Stimulated activated CD4-positive, alpha-beta T cell treated with anti-CD3 and anti-CD28 coated beads, TNF-alpha, amount 100 ng/mL, for 4 hours (primary cell): ENCODE measurements at regions not wholly inside any gene's neighbourhood (a gene's known extent, or its start where the extent isn't known, plus 50 kb on each side); places are given as distances from the start of the nearest gene placed in this dataset.
"Not testable (repeated sequence)": the region's sequence is repeated elsewhere in the genome, so short reads cannot be mapped to it uniquely, and the experiment has no call there.

Source experiments
- DNase-seq, 3 experiments: peaks; one replicate each; pipeline ENCODE4 v3.0.0-alpha.2; 2020; ENCODE audit warnings: low read depth in 3 of 3

DNA sequence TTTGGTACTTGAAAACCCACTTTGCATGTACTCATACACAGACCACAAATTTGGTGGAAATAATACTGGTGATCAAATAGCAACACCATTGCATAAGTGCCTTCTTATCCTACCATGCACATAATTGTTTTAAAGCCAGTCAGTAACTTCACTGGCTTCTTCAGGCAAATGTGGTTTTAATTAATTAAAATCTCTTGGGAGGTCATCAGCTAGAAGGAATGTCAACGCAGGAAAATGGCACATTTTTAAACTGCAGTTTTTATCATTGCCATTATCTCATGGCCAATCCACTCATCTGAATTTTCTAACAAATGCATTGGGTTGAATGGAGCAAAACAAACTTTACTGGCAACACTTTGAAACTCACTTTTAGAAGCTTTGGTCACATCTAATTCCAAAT lies 105.7 kb upstream of the ZPLD1 start:
- DNase-seq = no peak

DNA sequence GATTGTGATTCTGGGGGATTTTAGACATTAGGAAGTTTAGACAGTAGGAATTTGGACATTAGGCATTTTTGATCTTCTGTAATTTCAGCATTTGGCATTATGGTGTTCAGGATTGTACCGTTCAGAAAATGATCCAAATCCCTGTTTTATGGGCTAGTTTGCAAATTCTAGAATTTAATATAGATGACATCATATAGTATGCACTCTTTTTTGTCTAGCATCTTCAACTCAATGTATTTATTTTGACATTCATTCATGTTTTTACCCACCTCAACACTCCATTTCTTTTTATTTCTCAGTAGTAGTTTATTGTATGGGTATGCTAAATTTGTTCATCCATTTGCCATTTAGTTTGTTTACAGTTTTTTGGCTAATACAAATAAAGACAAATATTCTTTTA lies 105.3 kb upstream of the ZPLD1 start:
- DNase-seq = no peak

DNA sequence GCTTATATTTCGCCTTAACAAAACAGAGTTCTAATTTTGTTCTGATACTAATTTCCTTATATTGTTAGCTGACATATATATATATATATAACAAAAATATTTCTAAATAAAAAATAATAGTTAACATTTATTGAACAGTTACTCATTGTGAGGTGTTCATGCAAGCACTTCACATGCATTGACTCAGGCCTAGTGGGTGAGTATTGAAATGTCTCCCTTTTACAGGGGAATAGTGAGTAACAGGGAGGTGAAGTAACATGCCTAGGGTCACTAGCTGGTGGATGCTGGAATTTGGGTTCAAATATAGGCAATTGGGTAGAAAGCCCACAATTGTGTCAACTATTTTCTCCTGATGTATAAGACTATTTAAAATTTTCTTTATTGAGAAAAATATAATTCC lies 102.6 kb upstream of the ZPLD1 start:
- no peak for DNase-seq

DNA sequence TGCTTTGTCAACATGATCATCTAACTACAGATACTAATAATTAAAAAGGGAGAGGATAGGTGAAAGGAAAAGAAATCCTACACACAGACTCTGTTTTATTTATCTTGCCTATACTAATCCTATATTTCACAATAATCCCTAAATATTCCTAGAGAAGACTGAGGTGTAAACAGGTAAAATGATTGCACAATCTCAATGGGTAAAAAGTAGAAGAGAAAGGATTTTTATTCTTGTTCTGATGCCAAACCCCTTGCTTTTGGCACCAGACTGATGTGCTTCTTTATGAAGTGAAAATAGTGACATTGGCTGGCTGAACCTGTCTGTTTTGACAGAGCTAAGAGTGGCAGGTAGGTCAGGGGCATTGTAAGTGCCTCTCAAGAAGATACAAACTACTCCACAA lies 101.9 kb upstream of the ZPLD1 start:
- no peak for DNase-seq

DNA sequence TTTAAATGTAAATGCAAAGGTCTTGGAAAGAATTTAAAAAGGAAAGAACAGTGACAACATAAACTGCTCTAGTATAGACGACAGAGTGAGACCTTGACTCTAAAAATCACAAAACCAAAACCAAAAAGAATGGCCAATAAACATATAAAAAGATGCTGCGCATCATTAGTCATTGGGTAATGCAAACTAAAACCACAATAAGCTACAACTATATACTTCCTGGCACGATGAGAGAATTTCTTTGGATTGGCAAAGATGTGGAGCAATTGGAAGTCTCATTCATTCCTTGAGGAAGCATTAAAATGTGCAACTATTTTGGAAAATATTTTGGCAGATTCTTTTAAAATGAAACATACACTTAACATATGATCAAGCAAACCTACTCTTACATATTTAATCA lies 98.7 kb upstream of the ZPLD1 start:
- no peak for DNase-seq

DNA sequence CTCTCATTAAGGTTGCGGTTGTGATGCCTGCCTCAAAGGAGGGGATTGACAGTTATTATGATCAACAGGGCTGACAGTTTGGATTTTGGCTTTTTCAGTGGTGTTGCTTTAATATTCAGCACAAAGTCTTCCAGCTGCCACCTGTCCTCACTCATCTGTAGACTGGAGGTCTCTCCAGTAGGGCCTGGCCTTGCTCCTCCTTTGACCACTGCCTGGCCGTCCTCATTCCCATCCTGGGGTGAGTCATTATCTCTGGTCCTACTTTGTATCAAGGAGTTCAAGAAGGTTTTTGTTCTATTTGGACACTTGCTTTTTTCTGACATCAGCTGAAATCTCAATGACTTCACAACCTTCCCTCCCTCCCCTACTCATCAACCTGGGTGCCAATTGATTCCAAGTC lies 95.1 kb upstream of the ZPLD1 start:
- no peak for DNase-seq

DNA sequence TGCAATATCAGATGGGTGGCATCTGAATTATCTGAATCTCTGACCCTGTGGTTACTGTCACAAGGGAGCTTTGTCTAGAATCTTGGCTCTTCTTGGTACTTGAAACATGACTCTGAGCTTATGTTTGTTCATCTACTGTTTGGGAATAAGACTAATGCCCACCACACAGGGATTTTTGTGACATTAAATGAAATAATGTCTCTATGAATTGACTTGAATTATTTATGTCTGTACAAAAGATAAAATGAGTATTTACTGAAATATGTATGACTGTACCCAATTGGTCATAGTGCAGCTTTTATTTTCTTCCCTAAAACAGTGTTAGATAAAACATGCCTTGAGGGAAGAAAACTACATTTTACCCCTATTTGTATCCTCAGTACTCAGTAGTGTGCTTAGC lies 87.9 kb upstream of the ZPLD1 start:
- no peak for DNase-seq

DNA sequence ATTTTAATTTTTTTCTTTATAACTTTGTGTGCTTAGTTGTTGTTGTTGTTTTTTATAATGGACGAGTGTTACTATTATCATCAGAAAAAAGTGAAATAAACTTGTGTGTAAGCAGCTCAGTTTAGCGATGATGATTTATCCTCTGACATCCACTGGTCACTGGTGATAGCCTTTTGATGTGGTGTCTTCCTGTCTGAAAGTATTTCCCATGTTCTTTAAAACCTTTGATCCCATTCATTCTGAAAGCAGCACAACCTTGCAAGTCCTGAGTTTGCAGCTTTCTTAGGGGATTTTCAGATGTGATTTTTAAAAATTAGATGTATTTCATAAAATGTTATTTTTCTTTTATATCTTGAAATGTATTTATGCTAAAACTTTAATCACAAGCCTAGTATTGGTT lies 85.9 kb upstream of the ZPLD1 start:
- no peak for DNase-seq

DNA sequence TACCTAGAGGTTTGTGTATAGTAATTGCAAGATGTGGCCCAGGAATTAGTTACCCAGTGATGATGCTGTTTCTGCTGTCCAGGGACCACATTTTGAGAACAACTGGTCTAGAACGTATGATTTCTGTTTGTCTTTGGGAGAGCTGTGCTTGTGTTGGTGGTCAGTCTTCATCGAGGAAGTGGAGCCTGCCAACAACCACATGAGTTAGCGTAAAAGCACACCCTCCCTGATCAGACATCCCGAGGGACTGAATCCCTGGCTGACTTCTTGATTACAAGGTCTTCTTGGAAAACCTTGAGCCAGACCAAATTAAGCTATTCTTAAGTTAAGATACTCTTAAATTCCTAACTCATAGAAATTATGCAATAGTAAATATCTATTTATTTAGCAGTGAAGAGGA lies 81.7 kb upstream of the ZPLD1 start:
- no peak for DNase-seq

DNA sequence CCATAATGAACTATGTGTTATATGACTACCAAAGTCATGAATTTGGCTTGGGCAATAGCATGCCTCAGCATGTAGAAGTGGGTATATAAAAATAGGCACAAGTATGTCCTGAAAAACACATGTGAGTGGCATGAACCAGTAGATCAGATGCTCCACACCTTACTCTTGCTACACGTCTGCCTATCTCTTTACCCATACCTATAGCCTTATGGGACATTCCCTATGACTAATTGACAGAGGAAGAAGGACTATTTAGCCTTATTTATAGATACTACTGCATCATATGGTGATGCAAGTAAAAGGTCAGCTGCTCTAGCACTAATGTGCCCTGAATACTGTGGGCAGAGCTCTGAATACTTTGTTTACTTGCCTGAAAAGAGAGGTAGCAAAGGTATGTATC lies 81.0 kb upstream of the ZPLD1 start:
- DNase-seq = no peak

DNA sequence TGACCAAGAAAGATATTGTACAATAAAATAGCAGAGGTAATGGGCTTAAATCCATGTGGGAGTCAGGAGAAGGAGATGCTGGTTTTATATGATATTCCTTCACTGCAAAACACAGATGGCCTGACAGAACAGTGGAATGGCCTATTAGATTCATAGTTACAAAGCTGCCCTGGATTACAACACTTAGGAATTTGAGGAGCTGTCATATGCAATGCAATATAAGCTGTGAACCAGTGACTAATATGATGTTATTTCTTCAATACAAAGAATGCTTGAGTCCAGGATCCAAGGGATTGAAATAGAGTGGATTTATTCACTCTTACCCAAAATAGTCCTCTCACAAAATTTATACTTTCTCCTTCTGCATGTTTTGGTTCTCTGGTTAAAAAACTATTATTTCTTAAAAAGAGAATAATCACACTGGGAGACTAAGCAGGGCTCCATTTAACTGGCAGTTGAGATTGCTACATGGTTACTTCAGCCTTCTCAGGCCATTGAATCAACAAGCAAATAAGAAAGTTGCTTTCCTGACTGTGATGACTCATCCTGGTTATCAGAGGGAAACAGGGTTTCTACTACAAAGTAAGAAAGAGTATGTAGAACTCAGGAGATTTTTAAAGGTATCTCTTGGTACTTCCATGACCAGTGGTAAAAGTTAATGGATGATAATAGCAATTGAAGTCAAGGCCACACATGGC lies 79.8 kb upstream of the ZPLD1 start:
- DNase-seq = no peak

DNA sequence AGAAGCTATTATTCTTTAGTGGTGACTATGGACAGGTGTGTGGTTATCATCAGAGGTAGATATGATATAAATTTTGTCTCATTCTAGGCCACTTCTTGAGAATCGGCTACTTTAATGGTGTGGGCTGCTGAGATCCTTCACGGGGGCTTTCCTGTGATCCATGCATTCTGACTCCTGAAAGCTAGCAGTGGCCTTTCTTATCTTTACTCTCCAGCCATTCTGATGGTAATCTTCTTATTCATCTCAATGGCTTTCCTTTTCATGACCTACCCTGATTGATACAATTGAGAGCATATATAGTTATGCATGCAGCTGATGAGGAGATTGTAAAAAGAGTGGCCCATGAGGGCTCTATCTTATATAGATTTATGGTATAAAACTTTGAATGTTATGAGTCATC lies 78.3 kb upstream of the ZPLD1 start:
- DNase-seq = no peak

DNA sequence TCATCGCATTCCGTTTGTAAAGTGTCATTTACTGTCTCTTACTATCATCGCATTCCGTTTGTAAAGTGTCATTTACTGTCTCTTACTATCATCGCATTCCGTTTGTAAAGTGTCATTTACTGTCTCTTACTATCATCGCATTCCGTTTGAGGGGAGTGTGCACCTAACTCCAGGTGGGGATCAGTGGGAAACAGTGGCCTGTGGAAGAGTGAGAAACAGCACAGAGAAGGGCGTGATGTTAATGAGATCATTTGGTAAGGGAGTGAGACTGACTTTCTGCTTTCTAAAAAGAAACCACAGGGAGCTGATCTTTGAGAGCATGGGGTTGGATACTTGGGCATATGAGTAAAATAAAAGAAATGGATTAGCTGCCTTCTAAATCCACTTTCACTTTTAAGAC lies 77.5 kb upstream of the ZPLD1 start:
- not testable (repeated sequence) for DNase-seq

DNA sequence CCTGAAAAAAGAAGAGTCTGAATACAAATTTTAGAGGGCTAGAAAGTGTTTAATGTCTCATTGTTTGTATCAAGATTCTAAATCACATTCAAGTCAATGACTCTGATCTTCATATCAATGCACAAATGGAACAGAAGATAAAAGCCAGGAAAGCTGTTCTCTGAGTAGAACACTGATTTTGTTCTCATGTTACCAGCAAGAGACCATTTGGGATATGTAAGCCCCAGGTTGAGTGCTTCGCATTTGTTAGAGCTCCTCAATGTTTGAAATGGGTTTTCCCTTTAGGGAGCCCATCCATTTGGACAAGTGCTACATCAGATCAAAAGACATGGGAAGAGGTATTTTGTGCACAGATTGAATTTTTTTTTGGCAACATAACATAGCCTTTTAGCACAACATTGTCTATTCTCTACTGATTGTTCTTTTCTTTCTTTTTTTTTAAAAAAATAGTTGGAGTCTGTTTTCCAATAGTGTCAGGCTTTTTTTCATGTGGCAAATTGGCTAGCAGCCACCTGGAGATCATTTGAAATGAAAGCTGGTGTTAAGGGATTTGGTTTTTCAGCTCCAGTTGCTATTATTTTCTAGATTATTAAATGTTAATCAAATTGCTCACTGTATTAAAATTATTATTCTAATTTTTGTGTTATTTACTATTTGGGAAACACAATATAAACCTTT lies 74.5 kb upstream of the ZPLD1 start:
- no peak for DNase-seq

DNA sequence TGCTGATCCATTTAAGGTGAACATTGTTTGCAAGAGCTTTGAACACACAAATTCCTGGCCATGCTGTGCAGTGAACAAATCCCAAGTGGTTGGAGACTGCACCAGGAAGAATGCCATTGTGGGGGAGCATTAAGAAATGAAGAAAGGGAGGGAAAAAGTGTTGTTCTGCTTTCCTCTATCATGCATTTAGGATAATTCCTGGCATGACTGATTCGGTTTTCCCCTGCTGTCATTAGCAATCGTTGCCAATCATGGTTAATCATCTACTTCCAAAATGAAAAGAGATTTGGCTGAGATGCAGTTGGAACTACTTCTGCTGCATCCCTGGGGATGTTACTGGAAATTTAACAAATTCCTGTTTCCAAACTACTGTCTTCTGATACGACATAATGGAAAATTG lies 73.7 kb upstream of the ZPLD1 start:
- no peak for DNase-seq

DNA sequence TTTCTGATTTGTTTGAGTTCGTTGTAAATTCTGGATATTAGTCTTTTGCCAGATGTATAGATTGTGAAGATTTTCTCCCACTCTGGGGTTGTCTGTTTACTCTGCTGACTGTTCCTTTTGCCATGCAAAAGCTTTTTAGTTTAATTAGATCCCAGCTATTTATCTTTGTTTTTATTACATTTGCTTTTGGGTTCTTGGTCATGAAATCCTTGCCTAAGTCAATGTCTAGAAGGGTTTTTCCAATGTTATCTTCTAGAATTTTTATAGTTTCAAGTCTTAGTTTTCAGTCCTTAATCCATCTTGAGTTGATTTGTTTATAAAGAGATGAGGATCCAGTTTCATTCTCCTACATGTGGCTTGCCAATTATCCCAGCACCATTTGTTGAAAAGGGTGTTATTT lies 68.7 kb upstream of the ZPLD1 start:
- DNase-seq = not testable (repeated sequence)

DNA sequence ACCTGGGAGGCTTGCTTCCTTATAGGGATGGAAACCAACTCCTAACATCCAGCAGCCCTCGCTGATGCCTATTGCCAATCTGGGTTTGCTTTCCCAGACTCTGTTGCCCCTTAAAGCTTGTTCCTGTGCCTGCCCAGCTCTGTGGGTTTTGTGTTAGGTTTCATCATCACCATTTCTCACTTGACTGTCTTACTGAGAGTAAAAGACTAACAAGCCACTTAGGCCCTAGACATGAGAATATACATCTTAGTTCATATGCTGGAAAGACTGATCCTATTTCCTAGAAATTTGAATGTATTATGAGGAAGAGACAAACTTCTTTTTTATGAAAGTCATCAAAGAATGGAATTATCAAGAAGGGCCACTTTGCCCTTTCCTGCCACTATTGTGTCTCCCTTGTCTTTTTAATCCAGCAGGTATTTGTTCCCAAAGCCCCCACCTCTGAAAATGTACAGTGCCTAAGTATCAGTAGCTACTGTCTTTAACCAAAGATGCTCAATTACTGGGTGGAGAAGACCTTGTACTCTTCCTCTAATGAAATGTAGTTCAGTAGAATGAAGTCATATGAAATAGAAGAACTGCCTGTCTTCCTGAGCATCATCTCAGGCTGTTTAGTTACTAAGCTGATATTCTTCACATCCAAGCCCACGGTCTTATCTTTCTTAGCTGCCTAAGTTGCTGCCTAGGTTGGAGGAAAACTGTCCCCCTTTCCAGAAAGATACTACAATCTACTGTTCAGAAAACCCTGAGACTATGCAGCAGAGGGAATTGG lies 59.8 kb upstream of the ZPLD1 start:
- no peak for DNase-seq

DNA sequence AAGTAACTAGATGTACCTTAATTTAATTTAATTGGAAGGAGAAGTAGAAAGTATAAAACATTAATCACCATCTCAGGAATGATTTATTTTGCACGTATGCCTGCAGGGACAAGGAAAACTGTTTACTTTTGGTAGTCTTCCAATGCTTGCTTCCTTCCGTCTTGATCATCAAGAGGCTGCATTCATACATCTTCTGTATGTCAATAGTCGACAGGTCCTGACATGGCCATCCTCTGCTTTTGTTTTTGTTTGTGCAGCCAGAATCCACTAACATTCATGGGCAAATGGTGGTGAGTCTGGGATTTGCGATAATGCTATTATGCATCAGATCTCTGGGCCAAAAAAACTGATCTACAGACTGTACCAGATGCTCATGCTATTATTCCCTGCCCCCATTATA lies 56.6 kb upstream of the ZPLD1 start:
- DNase-seq = no peak

DNA sequence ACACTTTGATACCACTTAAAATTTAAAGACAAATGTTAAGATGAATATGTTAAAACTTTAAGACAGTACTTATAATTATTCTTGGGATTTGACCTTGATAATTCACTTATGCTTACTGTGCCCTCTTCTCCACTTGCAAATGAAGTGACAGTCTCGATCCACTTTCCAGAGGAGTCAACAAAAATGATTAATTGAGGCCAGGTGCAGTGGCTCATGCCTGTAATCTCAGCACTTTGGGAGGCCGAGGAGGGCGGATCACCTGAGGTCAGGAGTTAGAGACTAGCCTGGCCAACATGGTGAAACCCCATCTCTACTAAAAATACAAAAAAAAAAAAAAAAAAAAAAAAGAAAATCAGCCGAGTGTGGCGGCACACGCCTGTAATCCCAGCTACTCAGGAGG lies 52.6 kb upstream of the ZPLD1 start:
- not testable (repeated sequence) for DNase-seq
